ENCODE measurements at regions not wholly inside any gene's neighbourhood (a gene's known extent, or its start where the extent isn't known, plus 50 kb on each side); places are given as distances from the start of the nearest gene placed in this dataset.
A peak's percentile ranks its signal among the peaks of the same experiment; 100 is the strongest.

- no peak overlapping the region for H3K27ac ChIP-seq
- no peak for ATAC-seq
These were observed 134.5 kb downstream of the C9orf152 start for GRCh38 chr9:110073356-110073905.

GRCh38 chr9:110076894-110077725, 130.8 kb downstream of the C9orf152 start:
- Histone ChIP-seq H3K27ac (no peak overlapping the region), H3K9me3 (no peaks in the 10 kb centered on the region), H3K4me3 (no peak overlapping the region), H3K4me1 (peaks cover 5 to 32% (median 6%) of the 10 kb centered on the region in 3 donors), H3K36me3 (no peaks in the 10 kb centered on the region), H3K27me3 (no peaks in the 10 kb centered on the region)
- ATAC-seq, result no peak
- TF ChIP-seq POLR2A (IDR thresholded peaks at IDR 0.05) (no peak), CTCF (IDR thresholded peaks at IDR 0.05) (no peak), EP300 (IDR thresholded peaks at IDR 0.05) (no peak), POLR2AphosphoS5 (IDR thresholded peaks at IDR 0.05) (no peak)
- 84 to 91% methylated on average over 6 to 11 of the region's 13 CpGs for WGBS, 2 donors (ENCODE audit: low coverage in 1 of 2)

More at GRCh38 chr9:110073356-110073905, 134.5 kb downstream of the C9orf152 start:
- Histone ChIP-seq H3K4me1 (peaks cover 0 to 13% (median 0%) of the 10 kb centered on the region in 3 donors), H3K36me3 (no peaks in the 10 kb centered on the region), H3K27me3 (no peaks in the 10 kb centered on the region), H3K4me3 (no peak overlapping the region), H3K9me3 (no peaks in the 10 kb centered on the region)
- TF ChIP-seq POLR2AphosphoS5 (IDR thresholded peaks at IDR 0.05) (no peak), EP300 (IDR thresholded peaks at IDR 0.05) (no peak)

- H3K4me1 ChIP-seq, result peaks cover 5 to 28% (median 6%) of the 10 kb centered on the region in 3 donors
- ATAC-seq, result no peak
- H3K27ac ChIP-seq, result no peak overlapping the region
- H3K4me3 ChIP-seq, result no peak overlapping the region
- no peaks in the 10 kb centered on the region for H3K36me3 ChIP-seq
- no peaks in the 10 kb centered on the region for H3K27me3 ChIP-seq
- TF ChIP-seq EP300 (IDR thresholded peaks at IDR 0.05) (no peak), POLR2A (IDR thresholded peaks at IDR 0.05) (no peak), CTCF (IDR thresholded peaks at IDR 0.05) (no peak), POLR2AphosphoS5 (IDR thresholded peaks at IDR 0.05) (no peak)
- 82 to 95% methylated on average over 5 to 7 of the region's 7 CpGs for WGBS, 2 donors (ENCODE audit: low coverage in 1 of 2)
- H3K9me3 ChIP-seq, result no peaks in the 10 kb centered on the region
These were observed 130.0 kb downstream of the C9orf152 start for GRCh38 chr9:110077925-110078324.

- Histone ChIP-seq H3K27me3 (no peaks in the 10 kb centered on the region), H3K9me3 (no peaks in the 10 kb centered on the region), H3K36me3 (no peaks in the 10 kb centered on the region), H3K27ac (no peak overlapping the region), H3K4me3 (no peak overlapping the region), H3K4me1 (peaks cover 5 to 26% (median 6%) of the 10 kb centered on the region in 3 donors)
- ATAC-seq, result no peak
- TF ChIP-seq POLR2AphosphoS5 (IDR thresholded peaks at IDR 0.05) (no peak), CTCF (IDR thresholded peaks at IDR 0.05) (no peak), POLR2A (IDR thresholded peaks at IDR 0.05) (no peak), EP300 (IDR thresholded peaks at IDR 0.05) (no peak)
- 54 to 72% methylated on average over 4 of the region's 4 CpGs for WGBS, 2 donors (ENCODE audit: low coverage in 1 of 2)
These were observed 129.4 kb downstream of the C9orf152 start for GRCh38 chr9:110078604-110079003.

GRCh38 chr9:110081395-110081794, 126.6 kb downstream of the C9orf152 start:
- Histone ChIP-seq H3K36me3 (no peaks in the 10 kb centered on the region), H3K9me3 (no peaks in the 10 kb centered on the region), H3K4me1 (peaks cover 5 to 26% (median 6%) of the 10 kb centered on the region in 3 donors), H3K27me3 (no peaks in the 10 kb centered on the region), H3K4me3 (no peak overlapping the region), H3K27ac (peak overlapping the region in 3 of 4 donors; percentile 40 to 53 (median 48))
- TF ChIP-seq CTCF (IDR thresholded peaks at IDR 0.05) (no peak), EP300 (IDR thresholded peaks at IDR 0.05) (no peak), POLR2A (IDR thresholded peaks at IDR 0.05) (no peak), POLR2AphosphoS5 (IDR thresholded peaks at IDR 0.05) (no peak)
- 13 to 17% methylated on average over 3 of the region's 3 CpGs for WGBS, 2 donors (ENCODE audit: low coverage in 1 of 2)
- ATAC-seq, result no peak
